Brain pericyte (primary cell): ENCODE measurements at regions not wholly inside any gene's neighbourhood (a gene's known extent, or its start where the extent isn't known, plus 50 kb on each side); places are given as distances from the start of the nearest gene placed in this dataset.
"Not testable (repeated sequence)": the region's sequence is repeated elsewhere in the genome, so short reads cannot be mapped to it uniquely, and the experiment has no call there.

ENCODE experiments used
- DNase-seq: peaks from one replicate; pipeline ENCODE4 v3.0.0-alpha.2; 2012; ENCODE audit warnings: low read depth, low spot score

- DNase-seq = no peak
These were observed 271.5 kb upstream of the CDYL start for GRCh38 chr6:4504700-4505099.

- no peak for DNase-seq
These were observed 272.5 kb upstream of the CDYL start for GRCh38 chr6:4503700-4504099.

GRCh38 chr6:4496284-4496683, 279.9 kb upstream of the CDYL start:
- DNase-seq = no peak

GRCh38 chr6:4491501-4492260, 284.5 kb upstream of the CDYL start:
- DNase-seq = no peak

GRCh38 chr6:4489538-4489937, 286.7 kb upstream of the CDYL start:
- no peak for DNase-seq

- no peak for DNase-seq
These were observed 287.8 kb upstream of the CDYL start for GRCh38 chr6:4488389-4488788.

GRCh38 chr6:4487538-4487937, 288.7 kb upstream of the CDYL start:
- no peak for DNase-seq

- no peak for DNase-seq
These were observed 289.5 kb upstream of the CDYL start for GRCh38 chr6:4486568-4487315.

- no peak for DNase-seq
These were observed 290.5 kb upstream of the CDYL start for GRCh38 chr6:4485735-4486134.

- no peak for DNase-seq
These were observed 293.7 kb upstream of the CDYL start for GRCh38 chr6:4482461-4482860.

GRCh38 chr6:4480788-4481735, 295.1 kb upstream of the CDYL start:
- DNase-seq = no peak

GRCh38 chr6:4478098-4478497, 298.1 kb upstream of the CDYL start:
- DNase-seq = no peak

GRCh38 chr6:4474810-4475209, 301.4 kb upstream of the CDYL start:
- no peak for DNase-seq

- DNase-seq = no peak
These were observed 303.1 kb upstream of the CDYL start for GRCh38 chr6:4472969-4473642.

GRCh38 chr6:4472222-4472621, 304.0 kb upstream of the CDYL start:
- no peak for DNase-seq

GRCh38 chr6:4471515-4471914, 304.7 kb upstream of the CDYL start:
- not testable (repeated sequence) for DNase-seq

GRCh38 chr6:4470698-4471210, 305.4 kb upstream of the CDYL start:
- DNase-seq = no peak

- no peak for DNase-seq
These were observed 309.3 kb upstream of the CDYL start for GRCh38 chr6:4466769-4467480.

GRCh38 chr6:4466261-4466660, 309.9 kb upstream of the CDYL start:
- no peak for DNase-seq

- DNase-seq = no peak
These were observed 311.6 kb upstream of the CDYL start for GRCh38 chr6:4464638-4465037.

- no peak for DNase-seq
These were observed 313.0 kb upstream of the CDYL start for GRCh38 chr6:4463236-4463635.
